HK-2 (cell line): ENCODE measurements at regions not wholly inside any gene's neighbourhood (a gene's known extent, or its start where the extent isn't known, plus 50 kb on each side); places are given as distances from the start of the nearest gene placed in this dataset.
"Not testable (repeated sequence)": the region's sequence is repeated elsewhere in the genome, so short reads cannot be mapped to it uniquely, and the experiment has no call there.

Experiments used
- DNase-seq: peaks from one replicate; pipeline ENCODE4 v3.0.0-alpha.2; 2018; ENCODE audit not compliant: unreplicated experiment

DNA sequence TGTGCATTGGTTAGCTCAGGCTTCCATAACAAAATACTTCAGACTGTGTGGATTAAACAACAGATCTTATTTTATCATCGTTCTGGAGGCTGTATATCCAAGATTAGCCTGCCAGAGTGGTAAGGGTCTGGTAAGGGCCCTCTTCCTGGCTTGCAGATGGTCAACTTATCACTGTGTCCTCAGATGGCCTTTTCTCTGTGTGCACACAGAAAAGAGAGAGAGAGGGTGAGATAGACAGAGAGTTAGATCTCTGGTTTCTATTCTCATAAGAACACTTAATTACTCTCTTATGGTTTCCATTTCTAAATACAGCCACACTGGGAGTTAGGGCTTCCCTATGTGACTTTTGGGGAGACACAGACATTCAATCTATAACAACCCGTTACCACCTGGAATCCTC is 1003.5 kb downstream of the TSN start:
- no peak for DNase-seq

GRCh38 chr2:122764014-122764413 is 1008.6 kb downstream of the TSN start:
- DNase-seq: no peak

GRCh38 chr2:122780251-122780650 is 1024.8 kb downstream of the TSN start:
- no peak for DNase-seq

- DNase-seq: no peak
These were observed 1038.6 kb downstream of the TSN start for GRCh38 chr2:122794100-122794499.

GRCh38 chr2:122795763-122796162 is 1040.3 kb downstream of the TSN start:
- DNase-seq: no peak

GRCh38 chr2:122799391-122799790 is 1043.9 kb downstream of the TSN start:
- no peak for DNase-seq

- no peak for DNase-seq
These were observed 1045.3 kb downstream of the TSN start for GRCh38 chr2:122800781-122801180.

GRCh38 chr2:122804494-122804893 is 1049.0 kb downstream of the TSN start:
- DNase-seq: no peak

DNA sequence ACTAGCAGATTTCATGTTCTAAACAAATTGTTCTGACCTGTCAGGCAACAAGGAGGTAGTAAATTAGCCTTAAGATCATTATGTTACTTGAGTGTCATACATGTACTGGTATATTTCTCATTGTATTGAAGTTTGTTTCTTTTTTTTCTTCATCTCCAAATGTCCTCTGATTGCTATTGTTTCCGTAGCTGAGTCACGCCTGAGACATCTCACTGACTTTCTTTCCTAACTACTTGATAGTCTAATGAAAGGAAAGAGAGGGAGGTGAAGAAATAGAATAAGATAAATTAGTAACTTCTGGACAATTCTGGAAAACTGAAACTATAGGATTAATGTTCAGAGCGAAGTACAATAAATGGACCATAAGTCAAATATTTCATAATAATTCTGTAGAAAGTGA is 1049.9 kb downstream of the TSN start:
- no peak for DNase-seq

DNA sequence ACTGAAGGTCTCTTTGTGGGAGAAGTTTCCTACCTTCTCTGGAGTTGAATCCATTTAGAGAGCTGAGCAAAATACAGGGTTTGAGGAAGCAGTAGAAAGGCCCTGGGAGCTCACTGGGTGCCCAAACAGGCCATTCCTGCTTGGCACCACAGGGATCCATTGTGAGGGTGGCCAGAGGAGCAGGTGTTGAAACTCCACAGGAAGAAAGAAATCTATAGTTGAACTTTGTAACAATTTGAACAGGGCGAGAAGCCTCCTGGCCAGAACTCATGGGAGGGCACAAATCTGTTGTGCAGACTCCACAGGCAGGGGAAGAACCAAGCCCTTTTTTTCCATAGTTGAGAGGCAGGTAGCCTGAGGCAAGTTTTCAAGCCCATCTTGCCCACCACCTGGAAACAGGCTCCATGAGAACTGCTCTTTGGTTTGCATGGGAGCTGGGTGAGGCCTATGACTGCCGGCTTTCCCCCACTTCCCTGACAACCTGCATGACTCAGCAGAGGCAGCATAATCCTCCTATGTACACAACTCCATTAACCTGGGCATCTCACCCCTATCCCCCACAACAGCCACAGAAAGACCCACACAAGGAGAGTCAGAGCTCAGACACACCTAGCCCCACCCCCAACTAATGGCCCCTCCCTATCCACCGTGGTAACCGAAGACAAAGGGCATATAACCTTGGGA is 1053.0 kb downstream of the TSN start:
- DNase-seq: no peak

- not testable (repeated sequence) for DNase-seq
These were observed 1056.8 kb downstream of the TSN start for GRCh38 chr2:122812214-122812613.

DNA sequence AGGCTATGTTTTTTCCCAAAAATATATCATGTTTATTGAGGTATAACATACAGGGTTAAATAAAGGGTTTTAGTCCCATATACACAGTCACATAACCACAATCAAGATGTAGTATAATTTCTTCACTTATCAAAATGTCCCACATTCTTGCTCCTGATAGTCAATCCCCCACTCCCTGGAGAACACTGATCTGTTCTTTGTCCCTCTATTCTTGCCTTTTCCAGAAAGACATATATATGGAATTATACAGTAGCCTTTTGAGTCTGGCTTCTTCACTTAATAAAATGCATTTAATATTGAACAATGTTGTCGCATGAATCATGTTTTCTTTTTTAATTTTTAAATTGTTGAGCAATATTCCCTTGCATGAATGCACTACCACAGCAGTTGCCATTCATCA is 1059.7 kb downstream of the TSN start:
- no peak for DNase-seq

DNA sequence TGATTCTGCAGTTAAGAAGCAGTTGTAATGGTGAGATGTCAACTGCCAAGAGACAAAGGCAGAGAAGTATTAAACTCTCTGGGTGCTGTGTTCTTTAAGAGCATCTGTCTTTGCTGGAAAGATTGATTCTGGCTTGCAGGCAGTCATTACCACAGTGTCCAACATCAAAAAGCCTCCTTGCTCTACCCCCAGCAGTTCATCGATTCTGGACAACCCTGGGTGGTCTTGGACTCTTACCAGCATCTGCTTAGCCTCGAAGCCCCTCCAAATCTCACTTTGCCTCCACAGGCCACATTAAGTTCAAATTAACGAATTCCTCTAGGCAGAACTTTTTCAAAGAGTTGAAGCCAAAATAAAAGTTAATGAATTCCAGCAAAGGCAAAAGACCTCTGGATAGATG is 1061.4 kb downstream of the TSN start:
- DNase-seq: no peak

DNA sequence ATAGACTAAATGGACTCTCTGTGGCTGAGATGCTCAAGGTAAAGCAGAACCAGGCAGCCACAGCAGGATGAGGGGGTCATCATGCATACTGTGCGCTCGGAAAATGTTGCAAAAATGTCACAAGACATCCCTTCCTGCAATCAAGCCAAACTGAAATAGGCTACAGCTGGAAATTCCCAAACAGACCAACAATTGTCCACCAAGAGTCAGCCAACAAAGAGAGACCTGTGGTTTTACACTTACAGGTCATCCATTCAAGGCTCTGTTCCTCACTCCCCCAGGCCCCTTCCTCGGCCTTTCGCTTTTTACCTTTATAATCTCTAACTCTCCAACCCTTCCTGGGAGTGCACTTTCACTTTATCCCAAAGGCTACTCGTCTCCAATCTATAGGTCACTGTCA is 1066.9 kb downstream of the TSN start:
- no peak for DNase-seq

- no peak for DNase-seq
These were observed 1074.7 kb downstream of the TSN start for GRCh38 chr2:122830157-122830556.

DNA sequence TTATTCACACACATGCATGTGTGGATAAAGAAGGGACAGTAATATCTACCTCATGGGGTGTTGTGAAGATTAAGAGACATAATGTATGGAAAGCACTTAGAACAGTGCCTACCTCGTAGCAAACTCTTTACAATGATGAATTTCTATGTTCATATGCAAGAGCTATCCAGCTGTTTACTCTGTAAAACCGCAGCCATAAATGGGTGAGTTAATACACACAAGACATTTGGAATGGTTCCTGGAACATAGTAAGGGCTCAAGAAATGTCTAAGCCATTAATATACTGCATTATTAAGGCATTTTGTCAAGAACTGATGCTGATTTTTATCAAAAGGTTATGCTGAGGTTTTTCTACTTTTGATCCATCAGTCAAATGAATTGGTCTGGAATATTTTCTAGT is 1076.2 kb downstream of the TSN start:
- no peak for DNase-seq

DNA sequence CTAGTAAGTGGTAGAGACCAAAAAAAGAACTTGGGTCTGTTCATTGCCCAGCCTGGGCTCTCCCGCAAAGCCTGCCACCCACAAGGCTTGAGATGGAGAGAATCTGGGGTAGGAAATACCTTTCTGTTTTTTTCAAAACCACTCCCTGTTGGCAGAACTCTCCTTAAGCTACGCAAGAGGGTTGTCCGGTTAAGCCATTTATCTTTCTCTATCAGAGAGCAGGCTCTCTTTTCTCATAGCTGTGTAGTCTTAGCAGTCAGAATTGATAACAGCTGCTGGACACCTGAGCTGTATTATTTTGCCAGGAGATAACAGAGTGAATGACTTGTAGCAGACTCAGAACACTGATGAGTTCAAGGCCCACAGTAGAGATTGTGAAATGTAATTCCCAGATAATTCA is 1088.1 kb downstream of the TSN start:
- no peak for DNase-seq

- no peak for DNase-seq
These were observed 1095.7 kb downstream of the TSN start for GRCh38 chr2:122851161-122851560.

- DNase-seq: no peak
These were observed 1096.6 kb downstream of the TSN start for GRCh38 chr2:122851972-122852531.

- DNase-seq: no peak
These were observed 1101.2 kb downstream of the TSN start for GRCh38 chr2:122856696-122857095.

GRCh38 chr2:122858075-122858702 is 1102.7 kb downstream of the TSN start:
- DNase-seq: no peak

GRCh38 chr2:122858813-122859212 is 1103.4 kb downstream of the TSN start:
- no peak for DNase-seq

- no peak for DNase-seq
These were observed 1103.8 kb downstream of the TSN start for GRCh38 chr2:122859260-122859659.

DNA sequence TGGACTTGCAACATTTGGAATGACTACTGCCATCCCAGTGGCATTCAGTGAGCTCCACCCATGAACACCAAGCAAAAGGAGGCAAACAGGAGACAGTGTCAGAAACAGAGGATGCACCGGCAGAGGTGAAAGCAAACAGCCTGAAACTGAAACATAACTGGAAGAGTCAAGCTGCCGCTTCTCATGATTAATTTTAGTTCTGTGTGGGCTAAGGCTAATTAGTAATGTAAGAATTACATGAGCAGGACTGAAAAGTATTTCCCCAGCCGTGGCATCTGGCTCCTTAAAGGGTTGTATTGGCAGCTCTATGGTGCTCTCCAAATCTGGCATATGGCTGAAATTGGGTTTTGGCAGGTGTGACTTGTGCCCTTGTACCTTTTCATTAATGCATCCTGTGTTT is 1108.1 kb downstream of the TSN start:
- no peak for DNase-seq
